ENCODE measurements at regions not wholly inside any gene's neighbourhood (a gene's known extent, or its start where the extent isn't known, plus 50 kb on each side); places are given as distances from the start of the nearest gene placed in this dataset.

DNA sequence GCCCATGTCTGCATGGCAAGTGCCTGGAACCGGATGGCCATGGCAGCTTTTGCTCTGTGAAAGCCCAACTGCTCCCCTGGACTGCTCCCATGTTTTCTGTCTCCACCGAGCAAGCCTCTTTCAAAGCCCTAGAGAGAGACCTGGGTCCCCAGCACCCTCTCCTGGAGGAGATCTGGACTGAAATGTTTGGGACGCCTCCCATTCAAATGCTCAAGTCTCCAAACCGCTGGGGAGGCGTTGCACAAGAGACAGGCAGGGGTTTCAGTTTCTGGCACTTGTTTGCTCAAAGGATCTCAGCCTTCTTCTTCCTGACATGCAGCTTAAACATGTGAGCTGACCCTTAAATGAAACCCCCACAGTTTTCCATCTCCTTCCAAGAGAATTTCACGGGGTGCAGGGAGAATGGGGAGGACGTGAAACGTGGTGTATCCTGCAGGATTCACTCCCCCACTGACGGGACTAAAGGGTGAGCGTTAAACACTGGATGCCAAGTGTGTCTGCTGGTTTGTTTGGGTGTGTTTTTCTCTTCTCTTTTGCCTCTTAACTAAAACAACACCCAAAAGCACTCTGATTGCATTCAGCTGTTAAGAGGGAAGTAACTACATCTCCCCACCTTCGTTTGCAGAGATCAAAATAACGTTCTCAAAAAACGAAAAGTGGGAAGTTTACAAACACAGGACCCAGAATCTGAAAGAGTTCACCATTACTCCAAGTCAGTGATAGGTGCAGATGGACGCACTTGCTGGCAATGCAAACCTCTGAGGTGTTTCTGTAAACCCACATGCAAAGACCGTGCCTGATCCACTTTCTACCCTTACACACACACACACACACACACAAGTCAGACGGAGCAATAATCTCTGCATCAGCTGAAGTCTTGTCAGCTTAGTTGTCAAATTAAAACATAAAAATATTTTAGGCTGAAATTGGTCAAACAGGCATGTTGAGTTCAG, 256.9 kb downstream of the C16orf95 start:
- DNase-seq = peak; percentile 64

DNA sequence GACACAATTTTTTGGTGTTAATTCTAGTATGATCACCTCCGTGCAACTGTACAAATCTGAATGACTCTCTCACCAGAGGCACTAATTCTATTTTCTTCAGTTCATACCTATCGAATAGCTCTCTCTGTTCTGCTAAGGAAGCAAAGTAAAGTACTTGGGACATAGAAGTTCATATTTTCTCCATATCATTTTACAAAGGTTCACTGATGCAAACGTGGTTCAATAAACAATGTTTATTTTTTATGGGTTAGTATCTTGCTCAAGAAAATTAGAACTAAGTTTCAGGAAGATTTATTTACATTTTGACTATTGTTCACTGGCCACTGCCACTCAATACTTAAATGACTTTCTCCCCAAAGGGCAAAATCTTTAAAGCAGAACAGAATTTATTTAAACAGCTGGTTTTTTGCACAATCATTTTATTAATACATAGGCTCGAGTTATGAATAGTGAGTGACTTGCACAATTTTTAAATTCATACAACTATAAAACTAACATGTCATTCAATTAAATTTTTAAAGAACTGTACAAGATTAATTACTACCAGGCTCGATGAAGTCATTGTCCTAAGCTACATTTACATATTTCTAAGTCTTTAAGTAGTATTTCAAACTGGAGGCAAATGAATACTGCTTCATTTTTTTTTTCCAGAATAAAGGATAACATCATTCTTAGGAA, 255.8 kb downstream of the C16orf95 start:
- no peak for DNase-seq

DNA sequence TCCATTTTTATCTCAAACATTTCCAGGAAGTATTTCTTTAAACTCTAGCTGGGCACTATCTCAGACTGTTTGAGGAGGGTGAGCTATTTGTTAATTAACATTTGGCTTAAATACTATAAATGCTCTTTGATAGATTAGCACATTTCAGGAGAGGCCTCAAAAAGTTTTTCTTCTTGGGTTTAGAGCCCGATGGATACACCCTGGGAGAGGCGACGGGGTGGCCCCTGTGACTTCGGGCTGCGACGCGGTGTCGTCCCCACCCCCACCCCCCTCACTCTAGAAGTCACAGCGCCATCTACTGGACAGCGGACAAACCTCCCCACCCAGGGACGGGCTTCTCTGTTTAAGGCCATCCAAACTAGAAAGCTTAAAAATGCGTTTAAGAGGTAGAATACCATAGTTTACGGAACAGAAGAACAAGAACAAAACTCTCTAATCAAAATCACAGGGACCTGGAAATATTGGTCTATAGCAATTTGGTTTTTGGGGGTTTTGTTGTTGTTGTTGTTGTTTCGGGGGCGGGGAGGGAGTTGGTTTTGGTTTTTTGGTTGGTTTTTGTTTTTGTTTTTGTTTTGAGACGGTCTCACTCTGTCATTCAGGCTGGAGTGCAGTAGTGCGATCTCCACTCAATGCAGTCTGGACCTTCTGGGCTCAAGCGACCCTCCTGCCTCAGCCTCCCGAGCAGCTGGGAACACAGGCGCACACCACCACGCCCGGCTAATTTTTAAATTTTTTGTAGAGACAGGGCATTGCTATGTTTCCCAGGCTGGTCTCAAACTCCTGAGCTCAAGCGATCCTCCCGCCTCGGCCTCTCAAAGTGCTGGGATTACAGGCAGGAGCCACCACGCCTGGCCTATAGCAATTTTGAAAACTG, 254.4 kb downstream of the C16orf95 start:
- peak; percentile 71 for DNase-seq

DNA sequence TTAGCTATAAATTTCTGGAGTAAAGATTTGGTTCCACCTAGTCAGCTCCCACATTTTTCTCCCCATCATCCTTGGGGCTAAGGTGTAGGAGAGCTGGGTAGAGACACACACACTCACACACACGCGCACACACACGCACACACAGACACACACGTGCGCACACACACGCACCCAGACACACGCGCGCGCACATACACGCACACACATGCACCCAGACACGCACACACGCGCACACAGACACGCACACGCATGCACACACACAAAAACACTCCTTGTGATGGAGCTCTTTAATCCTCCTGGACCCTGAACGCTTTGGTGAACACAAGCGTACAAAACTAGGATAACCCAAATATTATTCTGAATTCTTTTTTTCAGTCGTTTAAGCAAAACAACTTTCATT, 253.6 kb downstream of the C16orf95 start:
- DNase-seq = no peak

DNA sequence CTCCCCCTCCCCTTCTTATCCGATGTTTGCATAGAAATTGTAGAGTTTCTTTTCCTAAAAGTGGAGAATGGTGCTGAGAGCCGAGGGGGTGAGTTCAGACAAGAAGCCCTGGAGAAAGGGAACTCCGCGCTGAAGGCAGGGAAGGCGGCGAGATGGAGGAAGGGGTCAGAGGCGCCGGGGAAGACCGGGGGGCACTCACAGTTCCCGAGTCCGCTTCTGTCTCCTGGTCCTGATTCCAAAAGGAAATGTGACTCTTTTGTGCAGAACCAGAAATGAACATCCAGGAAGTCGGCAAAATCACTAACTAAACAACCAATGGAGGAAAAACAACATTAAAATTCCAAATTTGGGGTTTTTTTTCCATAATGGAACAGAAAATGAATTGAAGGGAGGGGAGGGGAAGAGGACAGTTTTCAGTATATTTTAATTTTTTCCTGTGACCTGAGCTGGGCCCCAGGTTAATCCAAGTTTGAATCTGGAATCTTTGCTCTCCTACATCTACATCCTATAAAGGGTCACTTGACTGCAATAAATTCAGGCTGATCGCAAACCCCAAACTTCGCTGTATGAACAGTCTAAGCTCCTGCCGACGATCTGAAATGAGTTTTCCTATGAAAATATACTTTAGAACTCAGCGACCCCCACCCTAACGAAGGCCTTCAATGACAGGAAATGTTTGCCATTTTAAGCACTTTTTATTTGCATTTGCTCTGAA, 252.3 kb downstream of the C16orf95 start:
- DNase-seq = no peak

DNA sequence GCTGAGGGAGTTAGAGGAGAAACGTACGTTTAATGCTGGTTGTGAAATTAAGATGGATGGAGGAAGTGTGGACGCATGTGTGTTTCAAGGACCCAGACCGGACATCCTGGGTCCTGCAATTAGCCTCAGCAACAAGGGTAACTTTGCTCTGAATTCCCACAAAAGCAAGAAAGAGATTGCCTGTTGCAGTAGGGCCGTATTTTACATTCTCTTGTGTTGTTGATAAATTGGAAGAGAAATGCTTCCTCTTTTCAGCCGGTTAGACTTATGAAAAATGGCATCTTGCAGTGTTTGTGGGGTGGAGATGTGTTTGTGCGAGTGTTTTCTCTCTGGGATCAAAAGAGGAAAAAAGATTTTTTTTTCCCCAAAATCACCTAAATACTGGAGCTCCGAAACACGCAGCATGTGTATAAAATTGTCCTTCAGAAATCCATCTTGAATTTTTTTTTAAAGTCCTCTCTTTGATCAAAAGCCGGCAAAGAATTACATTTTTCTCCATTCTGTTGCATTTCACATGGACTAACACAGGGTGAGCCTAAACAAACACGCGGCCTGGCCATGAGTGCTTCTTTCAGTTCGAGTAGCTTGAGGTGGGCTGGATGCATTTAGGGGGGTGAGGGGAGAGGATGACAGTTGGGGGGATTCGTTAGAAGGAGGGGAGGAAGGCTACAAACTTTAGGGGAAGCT, 251.6 kb downstream of the C16orf95 start:
- no peak for DNase-seq

DNA sequence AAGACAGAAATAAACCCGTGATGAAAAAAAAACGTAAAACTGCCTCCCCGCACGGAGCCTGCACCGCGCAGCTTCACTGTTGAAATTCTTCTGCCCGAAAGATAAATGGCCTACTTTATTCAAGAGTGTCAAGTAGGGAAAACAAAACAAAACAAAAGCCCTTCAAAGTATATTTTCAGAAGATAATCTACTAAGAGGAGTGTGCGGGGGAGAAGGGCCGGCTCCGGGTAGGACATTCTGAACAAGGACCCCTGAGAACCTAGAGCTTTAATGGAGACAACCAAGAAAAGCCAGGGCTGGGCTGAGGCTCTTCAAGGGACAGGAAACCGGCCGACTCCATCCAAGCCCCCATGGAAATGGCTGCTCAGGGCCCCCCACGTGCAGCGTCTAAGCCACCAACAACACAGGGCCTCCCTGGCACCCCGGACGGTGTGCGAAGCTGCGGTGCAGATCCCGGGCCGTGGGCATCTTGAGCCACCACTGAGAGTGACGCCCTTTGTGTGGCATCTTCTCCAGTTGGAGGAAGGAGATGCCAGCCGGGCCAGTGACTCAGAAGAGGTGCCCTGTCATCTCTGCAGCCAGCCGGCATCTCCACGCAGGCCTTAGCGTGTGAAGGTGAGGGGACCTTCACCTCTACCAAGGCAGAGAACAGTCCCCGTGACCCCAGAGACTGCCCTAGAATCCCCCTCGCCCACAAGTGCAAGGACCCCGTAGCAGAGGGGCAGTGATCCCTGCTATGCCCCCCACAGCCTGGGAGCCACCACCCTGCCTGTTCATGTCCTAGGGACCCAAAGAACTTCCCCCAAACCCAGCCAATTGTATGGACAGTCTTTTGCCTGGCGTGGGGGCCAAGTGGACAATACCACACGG, 250.8 kb downstream of the C16orf95 start:
- no peak for DNase-seq

DNA sequence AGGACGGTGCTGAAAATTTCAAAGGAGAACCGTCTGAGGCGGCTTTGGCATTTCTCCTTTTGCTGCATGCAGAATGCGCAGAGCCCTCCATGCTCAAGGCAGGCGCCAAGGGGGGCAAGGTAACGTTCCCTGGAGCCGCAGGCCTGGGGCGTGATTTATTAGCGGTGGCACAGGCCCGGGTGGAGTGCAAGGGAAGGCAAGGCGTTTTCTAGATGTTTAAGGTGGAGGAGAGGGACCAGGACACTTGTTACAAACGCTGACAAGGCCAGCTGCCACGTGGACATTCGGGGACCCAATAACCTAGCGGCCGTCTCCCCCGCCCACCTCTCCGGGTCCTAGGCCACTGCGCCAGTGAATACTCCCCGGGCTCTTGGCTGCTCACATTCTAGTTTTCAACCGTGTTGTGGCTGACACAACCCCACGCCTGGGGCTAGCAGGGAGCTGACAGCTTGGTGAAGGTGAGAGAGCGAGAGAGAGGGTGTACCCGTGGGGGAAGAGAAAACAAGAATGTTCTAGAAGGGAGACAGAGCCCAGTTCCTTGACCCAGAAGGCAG, 250.1 kb downstream of the C16orf95 start:
- DNase-seq = no peak

DNA sequence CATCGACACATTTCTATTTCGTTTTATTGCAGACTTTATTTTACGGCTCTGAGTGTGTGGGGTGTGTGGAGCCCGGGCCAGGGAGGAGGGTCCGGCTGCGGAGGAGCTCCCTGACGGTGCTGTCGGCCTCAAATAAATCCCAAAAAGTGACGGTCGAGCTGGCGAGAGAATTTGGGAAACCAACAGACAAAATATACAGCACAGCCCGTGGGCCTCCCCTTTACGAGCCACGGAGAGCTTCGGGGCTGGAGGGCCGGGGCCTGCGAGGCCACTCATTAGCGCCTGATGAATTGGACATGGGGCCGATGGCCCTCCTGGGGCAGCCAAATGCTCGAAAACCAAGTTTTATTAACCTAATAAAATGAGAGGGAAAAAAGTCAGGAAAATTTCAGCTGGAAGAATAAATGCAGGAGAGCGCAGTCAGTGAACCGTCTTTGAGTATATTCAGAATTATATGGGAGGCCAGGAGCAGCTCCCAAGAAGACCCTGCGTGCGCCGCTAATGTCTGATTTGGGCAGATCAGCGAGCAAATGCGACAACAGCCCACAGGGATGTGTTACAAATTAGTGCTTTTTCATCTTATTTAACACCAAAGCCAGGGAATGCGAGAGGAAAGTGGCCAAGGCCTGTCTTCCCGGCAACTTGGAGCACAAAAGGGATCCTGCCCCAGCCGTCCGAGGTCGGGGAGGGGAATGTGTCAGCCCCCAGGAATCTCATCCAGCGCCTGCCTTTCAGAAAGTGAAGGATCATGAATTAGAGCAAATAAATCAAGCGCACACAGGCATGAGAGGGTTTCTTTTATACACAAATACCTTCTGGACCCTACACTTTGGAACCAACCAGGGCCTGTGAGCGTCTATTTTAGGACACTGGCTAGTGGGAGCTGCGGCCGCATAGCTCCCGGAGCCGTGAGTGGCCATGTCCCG, 249.1 kb downstream of the C16orf95 start:
- DNase-seq = peak; percentile 36

DNA sequence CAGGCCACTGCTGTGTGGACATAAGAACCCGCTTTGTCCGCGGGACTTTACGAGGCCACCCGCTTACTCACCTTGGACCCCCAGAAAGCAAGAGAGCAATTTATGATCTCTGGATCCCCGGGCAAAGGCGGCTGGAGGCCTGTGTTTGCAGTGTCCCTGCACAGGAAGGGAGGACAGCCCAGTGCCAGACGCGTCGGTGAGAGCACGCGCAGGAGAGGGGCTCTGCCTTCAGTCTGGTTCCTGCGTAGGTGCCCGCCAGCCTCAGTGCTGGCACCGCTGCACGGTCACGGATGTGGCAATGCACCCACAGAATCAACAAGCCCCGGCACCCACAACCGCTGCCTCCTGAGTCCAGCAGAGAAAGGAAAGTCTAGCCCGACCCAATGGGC, 248.4 kb downstream of the C16orf95 start:
- DNase-seq = no peak

DNA sequence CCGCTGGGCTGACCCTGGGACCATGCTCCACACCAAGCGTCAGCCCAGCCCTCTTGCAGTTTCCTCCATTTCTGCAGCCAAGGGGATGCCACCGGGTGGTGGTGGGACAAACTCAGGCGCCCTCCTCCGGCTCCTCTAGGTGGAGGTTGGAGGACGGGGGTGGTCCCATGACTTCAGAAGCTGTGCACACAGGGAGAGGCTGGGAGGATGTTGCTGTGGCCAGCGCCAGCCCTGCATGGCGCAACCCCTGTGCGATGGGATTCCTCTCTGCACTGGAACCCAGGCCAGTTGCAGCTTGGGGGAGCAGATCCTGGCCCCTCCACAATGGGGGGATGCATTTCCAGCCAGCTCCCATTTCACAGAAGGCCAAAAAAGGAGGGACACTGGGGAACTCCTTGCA, 246.5 kb downstream of the C16orf95 start:
- no peak for DNase-seq

DNA sequence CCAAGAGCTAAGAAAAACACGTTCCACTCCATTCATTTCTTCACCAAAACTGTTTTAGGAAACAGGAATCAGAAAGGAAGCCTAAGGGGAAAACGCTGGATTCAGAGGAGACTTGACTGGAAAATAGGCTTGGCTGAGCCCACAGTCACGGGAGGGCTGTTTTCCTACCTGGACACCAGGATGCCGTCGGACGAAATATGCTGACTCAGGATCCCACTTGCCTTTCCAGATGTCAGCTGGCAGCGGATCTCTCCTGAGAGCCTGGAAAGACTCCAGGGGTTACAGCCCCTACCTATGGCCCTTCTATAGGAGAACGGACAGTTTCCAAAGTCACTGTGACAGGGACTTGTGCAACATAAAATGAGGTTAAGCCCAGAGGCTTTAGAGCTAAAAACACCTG, 245.1 kb downstream of the C16orf95 start:
- DNase-seq = no peak

DNA sequence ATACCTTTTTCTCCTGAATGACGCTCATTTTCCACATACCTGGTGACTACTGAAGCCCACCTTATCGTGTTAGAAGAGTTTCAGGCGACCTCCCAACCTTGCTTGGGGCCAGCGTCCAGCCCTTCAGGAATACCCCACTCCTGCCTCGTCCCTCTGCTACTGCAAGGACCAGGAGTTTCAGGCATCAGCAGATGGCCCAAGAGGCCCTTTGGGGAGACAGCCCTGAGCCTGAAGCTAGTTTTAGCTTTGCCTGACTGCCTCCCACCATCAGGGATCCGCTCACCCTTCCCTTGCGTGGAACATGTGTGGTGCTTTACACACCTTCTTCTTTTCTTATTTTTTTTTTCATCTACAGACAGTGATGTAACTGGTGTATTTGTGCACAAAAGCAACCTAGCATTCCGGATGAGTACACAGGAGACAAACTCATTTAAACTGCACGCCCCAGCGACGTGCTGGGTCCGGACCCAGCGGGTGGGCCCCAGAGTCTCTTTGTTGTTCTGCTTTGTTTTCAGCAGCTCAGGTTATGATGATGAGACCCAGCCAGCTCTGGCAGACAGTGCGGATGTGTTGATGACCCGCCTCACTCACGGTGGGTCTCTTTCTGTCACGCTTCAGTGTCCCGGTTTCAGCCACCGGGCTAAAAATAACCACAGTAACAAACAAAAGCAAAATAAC, 242.4 kb downstream of the C16orf95 start:
- DNase-seq = no peak

DNA sequence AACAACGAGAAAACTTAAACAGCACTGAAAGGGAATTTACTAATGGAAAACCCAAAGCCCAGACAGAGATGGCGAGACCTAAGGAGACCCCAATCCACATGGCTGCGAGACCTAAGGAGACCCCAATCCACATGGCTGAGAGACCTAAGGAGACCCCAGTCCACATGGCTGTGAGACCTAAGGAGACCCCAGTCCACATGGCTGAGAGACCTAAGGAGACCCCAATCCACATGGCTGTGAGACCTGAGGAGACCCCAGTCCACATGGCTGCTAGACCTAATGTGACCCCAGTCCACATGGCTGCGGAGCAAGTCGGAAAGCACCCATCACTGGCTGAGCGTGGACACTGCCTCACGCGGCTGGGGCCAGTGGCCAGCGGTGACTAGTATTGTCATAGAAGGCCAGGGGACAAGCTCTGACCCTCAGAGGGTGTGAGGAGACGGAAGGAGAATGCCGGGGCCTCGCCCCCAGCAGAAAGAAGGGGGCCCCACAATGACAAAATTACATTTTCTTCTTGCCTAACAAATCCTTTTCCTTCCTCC, 241.8 kb downstream of the C16orf95 start:
- no peak for DNase-seq

DNA sequence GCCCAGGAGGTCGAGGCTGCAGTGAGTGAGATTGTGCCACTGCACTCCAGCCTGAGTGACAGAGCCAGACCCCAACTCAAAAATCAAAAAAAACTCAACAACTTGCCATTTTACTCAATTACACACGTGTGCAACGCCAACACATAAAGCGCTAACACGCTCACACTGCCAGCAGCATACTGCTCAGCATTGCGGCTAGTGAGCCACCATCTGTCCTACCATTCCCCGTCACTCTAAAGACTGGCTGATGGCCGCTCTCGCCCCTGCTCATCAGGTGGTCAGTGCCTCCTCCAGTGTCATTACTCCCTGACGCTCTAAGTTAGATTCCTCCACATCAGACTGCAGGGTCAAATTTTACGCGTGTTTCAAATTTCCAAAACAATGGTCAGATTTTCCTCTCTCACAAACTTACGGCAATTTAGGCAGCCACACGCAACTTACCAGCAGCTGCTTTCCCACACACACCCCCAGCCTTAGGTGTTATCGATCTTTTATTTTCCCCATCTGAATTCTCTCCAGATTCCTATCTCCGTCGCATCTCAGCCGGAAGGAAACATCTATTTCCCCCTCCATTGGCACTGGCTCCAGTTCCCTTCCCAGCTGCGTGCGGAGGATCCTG, 240.8 kb downstream of the C16orf95 start:
- DNase-seq = no peak

DNA sequence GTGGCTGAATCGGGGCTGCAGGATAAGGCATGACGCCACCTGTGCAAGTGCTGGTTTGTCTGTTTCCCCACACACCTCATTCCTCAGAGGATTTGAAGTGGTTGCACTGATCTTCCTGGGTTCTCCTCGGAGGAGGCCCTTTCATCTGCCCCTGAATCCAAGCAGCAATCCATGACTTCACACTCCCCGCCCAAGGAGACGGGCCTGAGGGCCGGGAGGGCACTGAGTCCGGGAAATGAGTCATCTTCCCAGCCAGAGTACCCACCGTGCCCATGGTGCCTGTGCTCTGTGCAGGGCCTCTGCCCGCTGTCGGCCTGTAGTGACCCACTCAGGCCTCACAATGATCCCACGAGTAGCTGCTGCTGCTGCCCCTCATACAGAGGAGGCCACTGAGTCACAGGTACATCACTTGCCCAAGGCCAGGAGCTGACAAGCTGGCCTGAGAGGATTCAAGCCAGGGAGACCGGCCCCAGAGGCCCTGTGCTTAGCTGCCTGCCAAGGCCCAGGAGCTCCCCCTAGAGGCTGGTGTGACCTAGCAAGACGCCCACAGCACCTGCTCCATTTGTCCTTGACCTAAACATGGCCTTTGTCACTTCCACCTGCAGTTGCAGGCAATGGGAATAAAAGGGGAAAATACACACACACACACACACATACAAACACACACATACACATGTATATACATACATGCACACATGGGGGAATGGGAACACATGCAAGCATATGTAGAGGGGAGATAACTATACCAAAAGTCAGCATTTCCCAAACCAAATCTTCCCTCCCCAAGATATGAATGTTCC, 240.0 kb downstream of the C16orf95 start:
- DNase-seq = peak; percentile 43

DNA sequence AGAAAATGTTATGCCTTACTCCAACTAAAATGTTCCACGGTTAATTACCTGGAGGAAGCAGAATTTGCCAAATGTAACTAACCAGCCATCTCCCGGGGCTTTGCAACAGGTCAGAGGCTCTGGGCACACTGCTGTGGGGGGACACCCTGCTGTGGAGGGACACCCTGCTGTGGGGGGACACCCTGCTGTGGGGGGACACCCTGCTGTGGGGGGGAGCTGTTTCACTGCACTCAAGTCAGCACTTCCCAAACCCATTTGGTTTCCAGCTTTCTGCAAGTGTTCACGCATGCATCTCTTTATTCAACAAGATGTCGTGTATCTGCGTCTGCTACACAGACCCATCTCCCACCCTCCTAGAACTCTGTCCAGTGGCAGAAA, 239.5 kb downstream of the C16orf95 start:
- DNase-seq = no peak

Measured in fibroblast of upper back skin (primary cell).